Stimulated activated CD8-positive, alpha-beta memory T cell treated with anti-CD3 and anti-CD28 coated beads, Interleukin-15, amount 100 ng/mL, for 1 hour (primary cell): ENCODE measurements at regions not wholly inside any gene's neighbourhood (a gene's known extent, or its start where the extent isn't known, plus 50 kb on each side); places are given as distances from the start of the nearest gene placed in this dataset.
"Not testable (repeated sequence)": the region's sequence is repeated elsewhere in the genome, so short reads cannot be mapped to it uniquely, and the experiment has no call there.

Experiments
- DNase-seq: peaks from one replicate; pipeline ENCODE4 v3.0.0-alpha.2; 2020; ENCODE audit warnings: low read depth

DNA sequence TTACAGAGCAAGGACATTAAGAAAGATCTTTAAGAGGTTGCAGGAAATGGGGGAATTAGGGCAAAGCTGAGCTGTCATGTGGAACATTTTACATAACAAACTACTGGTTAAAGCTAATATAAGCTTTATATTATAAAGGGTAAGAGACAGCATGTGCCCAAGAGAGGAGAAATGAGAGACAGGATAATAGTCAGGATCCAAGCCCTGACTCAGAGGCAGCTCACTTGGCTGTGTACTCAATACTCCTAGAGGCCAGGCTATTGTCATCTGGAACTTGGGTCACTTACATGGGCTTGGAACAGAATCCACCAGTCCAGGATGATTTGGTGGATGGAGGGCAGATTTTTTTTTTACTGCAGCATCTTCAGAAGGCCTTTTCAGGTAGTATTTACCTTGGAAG lies 418.6 kb upstream of the ZMIZ1 start:
- DNase-seq, result no peak

DNA sequence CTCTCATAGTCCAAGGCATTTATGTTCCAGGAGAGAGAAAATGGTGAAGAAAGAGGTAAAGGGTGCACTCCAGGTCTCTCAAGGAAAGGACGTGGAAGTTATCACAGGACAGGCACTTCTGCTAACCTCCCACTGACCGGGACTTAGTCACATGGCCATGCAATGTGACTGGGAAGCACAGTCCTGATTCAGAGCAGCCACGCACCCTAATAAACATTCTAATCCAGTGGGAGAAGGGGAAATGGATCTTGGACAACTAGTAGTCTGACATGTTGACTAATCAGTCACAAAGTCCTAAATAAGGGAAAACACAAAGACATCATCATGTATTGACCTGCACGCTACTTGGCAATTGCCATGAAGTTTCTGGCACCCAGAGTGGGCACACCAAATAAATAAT lies 417.5 kb upstream of the ZMIZ1 start:
- DNase-seq, result no peak

DNA sequence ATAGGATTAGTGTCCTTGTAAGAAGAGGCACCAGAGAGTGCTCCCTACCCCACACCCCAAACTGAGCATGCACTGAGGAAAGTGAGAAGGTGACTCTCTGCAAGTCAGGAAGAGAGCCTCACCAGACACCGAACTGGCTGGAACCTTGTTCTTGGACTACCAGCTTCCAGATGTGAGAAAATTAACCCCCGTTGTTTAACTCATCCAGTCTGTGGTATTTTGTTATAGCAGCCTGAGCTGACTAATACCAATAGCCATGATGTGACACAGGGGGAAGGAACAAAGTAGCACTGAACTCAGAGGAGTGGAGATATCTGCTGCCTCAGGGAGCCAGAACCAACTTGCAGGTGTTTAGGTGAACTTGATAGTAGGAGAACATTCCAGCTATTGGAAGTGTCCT lies 415.2 kb upstream of the ZMIZ1 start:
- DNase-seq, result no peak

DNA sequence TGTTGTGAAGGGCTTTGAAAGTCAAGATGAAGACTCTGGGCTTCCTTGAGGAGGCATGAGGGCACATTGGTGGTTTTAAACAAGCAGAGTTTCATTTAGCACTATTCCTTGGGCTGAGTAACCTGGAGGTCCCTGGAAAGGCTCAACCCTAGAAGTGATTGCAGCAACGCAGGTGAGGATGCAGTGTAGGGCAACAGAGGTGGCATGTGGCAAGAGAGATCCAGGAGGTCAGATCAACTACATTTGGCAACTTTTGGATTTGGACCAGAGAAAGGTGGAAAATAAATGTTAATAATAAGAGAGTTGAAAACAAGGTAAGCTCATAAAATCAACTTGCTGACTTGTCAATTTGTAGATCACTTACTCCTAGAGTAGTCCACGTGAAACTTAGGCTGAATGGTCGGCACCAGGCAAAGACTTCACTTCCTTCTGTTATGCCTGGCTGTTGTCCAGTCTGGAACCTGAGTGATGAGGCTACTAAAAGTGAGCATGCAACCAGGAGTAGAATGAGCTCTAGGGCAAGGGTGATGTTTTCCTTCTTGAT lies 414.6 kb upstream of the ZMIZ1 start:
- no peak for DNase-seq

DNA sequence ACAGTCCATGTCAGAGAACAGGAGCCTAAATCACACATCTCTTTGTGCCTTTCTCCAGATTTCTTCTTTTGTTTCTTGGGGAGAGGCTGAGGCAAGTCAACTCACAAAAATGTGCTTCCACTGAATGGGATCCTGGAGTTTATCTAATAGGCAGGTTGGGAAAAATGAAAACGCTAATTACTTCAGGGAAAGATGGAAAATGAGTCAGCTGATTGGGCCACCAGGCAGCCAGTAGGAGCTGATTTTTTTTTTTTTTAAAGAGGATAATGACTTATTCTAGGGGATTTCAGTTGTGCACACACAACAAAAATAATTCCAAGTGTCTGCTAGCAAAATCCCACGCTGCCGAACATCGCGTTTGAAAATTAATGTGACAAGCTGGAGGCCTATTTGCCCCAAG lies 412.8 kb upstream of the ZMIZ1 start:
- DNase-seq, result no peak

DNA sequence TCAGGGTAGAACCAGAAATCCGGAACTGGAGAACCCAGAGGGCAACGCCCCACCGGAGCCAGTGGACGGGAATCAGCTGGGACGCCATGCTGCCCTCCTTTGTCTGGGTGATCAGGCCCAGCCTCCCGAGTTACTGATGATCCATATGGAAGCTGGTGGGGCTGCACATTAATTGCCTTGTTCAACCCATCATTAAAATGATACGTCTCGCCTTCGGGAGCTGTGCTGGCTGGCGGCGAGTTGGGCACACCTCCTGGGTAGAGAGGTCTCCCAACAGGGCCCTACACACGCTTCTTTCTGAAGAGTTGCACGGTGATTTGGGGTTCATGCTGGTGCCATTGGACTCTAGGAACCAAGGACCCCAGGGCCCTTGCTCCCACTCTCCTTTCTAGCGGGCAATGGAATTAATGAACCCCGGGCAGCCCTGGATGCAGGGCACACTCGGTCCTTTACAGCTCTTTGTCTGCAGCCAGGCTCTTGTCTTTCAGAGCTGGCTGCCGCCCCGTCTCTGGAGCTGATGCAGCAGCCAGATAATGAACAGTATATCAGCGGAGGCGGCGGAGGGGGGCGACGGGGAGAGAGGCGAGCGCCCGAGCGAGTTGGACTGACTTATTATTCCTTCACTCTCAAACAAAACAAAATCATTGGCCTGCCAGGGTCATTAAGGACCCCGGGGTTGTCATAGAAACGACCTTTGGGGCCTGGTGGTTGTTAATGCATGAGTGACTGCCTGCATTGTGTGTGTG lies 412.2 kb upstream of the ZMIZ1 start:
- DNase-seq, result no peak

DNA sequence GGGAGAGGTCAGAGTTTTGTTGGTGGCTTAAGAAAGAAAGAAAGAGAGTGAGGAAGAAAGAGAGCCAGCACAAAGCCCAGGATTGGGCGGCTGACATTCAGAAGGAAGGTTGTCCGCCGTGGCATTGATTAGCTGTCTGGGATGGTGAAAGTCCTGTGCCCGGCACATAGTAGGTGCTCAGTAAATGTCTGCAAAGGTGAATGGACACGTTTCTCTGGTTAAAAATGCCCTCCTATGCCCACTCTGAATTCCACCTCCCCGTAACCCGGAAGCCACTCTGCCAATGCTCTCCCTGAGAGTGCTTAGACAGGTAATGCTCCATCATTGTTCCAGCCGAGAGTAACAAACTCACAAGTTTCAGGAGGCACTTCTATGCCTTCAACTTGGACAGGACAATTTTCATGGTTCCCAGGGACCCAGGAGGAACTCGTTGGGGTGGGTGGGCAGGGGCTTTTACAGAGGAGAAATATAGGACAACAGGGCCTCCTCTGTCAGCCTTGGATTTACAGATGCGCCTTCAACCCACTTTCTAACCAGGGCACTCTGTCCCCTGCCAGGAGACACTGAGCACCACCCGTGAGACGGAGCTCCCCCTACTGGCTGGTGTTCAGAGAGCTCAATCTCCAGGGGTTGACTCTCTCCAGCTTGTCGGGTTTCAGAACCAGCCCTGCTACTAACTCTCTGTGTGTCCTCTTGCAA lies 411.5 kb upstream of the ZMIZ1 start:
- peak; percentile 30 for DNase-seq

DNA sequence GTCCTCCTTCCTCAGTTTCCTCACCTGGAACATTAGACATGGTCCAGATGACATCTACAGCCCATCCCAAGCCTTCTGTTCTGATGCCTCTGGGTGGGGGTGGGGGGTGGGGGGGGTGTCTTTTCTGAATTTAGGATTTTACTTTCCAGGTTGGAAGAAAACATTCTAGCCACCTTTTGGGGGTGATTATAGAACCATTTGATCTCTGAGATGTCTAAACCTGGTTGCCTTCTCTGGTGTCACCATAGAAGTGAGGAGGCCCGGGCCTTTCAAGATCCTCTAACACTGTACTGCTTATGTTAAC lies 411.0 kb upstream of the ZMIZ1 start:
- no peak for DNase-seq

DNA sequence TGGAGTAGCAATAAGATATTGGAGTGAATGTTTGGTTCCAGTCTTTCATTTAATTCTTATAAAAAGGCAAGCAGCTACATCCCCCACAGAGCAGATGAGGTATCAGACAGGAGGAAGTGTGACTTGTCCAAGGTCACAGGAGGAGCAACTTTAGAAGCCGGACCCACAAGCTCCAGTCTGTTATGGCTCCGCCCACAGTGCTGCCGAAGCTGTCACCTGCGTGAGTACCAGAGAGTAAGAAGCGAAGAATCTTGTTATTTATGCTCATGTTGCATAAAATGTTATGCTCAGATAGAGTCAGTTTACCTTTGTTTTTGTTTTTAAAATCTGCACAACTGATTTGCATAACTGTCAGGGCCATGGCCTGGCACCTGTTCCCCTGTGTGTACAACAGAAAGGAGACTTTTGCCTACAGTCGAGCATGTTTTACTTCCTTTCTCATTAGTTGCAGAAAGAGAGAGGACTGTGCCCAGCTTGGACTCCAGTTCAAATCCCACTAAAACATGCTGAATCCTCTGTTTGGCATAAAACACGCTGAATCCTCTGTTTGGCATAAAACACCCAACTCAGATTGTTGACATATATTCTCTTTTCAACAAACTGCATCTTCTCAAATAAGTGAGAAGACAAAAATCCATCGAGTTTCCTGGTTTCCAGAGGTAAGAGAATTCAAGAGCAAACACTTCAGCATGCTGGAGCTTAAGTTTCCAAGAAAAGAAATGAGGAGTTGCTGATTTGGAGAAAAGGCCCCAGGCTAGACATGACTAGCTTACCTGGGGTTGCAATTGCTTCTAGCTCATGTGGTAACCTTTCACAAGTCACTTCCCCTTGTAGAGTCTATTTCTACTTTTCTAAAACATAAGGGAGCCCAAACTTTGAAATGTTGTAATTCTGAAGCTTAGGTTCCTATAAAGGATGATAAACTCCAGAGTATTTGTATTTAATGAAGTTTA lies 409.8 kb upstream of the ZMIZ1 start:
- DNase-seq, result no peak

DNA sequence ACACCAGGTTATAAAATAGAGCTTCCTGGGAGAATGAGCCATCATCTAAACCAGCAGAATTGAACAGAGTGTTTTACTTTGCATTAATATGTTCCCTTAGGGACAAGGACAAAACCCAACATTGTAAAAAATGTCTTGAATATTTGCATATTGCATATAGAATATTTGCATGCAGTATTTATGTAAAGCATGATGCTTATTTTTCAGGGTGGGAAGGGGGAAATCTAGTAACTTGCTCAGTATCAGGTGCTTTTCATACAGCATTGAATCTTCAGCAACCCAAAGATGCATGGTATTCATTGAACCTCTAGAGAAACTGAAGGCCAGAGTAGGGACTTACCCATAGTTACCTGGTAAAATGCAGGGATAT lies 409.2 kb upstream of the ZMIZ1 start:
- DNase-seq, result no peak

DNA sequence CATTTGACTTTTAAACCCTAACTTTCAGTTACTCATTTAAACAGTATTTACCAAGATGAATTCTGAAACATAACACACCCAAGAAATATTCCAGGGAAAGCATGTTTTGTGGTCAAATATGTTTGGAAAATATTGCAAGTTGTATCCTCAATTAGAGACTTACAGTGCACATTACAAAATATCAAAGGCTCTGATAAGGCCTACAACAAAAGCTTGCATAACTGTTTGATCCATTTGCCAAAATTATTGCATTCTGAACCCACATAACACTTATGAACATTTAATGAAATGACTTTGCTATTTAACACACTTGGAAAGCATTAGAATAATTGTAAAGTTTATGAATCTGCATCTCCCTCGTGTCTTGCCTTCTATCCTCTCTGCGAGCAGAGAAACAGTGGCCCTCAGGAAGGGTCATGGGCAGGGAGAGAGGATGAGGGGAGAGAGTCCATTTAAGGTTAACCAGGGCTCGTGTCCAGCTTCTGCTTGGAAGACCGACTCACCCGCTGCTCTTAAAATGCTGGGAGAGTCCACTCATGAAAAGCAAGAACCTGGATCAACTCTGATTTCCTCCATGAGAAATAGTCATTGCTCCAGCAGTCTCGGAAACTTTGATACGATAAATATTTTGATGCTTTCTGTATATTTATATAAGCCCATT lies 408.2 kb upstream of the ZMIZ1 start:
- no peak for DNase-seq

DNA sequence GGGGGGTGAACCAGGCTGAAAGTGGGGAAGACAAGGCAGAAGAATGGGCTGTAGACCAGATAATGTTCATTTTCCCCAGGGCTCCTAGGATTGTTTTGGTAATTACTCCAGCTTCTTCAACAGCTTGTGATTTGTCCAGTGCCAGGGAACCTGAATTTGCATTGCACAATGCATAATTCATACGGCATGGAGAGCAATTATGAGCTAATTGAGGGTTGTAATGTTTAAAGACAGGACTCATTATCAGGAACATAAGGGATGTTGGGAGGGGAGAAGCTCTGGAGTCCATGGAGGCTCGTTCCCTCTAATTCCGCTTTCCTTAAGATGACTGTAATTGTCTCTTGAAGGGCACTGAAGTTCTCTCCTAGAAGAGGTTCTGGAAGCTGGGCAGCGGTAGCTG lies 405.0 kb upstream of the ZMIZ1 start:
- no peak for DNase-seq

DNA sequence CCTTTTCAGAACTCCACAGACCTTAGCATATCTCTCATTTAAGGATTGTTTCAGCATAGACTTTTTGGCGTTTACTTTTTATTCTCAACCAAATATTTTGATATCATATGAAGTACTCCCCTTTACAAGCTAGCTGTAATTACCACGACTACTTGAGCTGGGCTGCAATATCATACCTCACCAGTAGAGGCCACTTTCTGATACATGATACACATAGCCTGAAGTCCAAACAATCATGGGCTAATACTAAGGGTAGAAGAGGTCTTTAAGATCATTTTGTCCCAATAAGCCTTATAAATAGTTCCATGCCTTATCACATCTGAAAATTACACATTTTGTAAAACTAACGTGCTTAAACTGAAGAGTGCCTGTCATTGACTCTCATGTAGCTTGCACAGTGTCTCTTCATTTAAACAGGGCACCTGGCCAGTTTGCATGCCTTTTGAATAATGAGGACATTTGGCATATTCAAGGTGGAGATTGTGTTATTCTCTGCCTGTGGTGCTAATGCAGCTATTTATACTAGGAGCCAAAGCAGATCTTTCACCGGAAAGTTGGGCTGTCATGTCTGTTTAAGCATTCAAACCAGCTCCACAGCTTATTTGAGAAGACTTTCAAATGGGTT lies 403.7 kb upstream of the ZMIZ1 start:
- no peak for DNase-seq

DNA sequence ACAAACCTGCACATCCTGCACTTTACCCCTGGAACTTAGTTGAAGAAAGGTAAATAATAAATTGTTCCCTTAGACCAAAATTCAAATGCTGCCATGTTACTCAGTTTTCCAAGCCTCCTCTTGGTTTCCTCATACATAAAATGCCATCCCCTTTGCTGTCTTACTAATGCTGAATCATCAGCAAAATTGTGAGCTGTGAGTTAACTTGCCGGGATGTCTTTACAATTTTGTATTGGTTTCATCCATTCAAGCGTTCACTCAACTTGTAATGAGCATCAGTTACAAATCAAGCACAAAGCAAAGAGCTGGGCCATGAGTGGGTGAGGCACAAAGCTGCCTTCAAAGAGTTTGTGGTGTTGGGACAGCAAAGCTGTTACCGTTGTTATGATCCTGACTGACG lies 395.8 kb upstream of the ZMIZ1 start:
- no peak for DNase-seq

DNA sequence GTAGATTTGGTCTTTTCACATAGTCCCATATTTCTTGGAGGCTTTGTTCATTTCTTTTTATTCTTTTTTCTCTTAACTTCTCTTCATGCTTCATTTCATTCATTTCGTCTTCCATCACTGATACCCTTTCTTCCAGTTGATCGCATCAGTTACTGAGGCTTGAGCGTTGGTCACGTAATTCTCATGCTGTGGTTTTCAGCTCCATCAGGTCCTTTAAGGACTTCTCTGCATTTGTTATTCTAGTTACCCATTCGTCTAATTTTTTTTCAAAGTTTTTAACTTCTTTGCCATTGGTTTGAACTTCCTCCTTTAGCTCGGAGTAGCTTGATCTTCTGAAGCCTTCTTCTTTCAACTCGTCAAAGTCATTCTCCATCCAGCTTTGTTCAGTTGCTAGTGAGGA lies 387.6 kb upstream of the ZMIZ1 start:
- DNase-seq, result not testable (repeated sequence)

DNA sequence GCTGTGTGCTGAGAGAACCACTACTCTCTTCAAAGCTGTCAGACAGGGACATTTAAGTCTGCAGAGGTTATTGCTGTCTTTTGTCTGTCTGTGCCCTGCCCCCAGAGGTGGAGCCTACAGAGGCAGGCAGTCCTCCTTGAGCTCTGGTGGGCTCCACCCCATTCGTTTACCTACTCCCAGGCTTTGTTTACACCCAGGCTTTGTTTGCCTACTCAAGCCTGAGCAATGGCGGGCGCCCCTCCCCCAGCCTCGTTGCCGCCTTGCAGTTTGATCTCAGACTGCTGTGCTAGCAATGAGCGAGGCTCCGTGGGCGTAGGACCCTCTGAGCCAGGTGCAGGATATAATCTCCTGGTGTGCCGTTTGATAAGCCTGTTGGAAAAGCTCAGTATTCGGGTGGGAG lies 386.8 kb upstream of the ZMIZ1 start:
- DNase-seq, result not testable (repeated sequence)

DNA sequence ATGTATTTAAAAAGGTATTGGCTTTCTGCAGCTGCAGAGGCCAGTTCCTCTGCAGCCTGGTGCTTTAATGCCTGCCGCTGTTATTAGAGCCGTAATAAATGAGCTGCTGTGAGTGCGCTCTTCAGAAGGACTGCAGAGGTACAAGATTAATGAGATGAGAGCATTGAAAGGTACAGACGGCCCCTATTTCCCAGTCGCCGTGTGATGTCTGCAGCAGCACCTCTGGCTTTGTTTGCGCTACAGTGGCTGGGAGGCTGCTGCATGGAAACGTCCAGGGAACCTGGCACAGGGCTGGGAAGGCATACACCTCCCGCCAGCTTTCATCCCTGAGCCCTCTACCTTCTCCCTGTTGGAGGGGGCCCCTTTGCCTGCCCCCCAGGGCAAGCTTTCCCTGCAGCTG lies 383.8 kb upstream of the ZMIZ1 start:
- DNase-seq, result no peak

DNA sequence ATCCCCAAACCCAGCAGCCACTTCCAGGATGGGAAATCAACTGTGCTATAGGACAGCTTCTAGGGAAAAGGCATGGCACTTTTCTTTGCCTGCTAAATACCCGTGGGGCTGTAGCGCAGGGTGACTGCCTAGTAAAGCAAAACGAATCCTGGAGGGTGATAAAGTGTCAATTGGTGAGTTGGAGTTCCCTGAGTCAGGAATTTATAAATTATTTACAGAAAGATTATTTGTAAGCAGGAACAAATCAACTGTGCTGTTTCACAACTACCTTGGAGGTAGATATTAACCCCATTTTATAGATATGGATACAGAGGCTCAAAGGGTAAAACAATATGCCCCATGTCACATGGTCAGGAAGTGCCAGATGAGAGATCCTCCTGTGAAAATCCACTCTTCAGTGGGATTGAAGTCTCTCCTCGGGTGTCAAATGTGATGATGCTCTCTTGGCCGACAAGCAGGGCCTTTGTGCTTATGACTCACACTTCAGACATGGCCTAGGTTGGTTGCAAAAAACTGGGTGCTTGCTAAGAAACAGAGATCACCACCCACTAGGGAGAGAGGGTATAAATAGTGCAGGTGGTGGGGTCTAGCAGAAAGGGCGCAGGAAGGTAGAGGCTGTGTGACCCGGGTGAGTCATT lies 383.2 kb upstream of the ZMIZ1 start:
- no peak for DNase-seq

DNA sequence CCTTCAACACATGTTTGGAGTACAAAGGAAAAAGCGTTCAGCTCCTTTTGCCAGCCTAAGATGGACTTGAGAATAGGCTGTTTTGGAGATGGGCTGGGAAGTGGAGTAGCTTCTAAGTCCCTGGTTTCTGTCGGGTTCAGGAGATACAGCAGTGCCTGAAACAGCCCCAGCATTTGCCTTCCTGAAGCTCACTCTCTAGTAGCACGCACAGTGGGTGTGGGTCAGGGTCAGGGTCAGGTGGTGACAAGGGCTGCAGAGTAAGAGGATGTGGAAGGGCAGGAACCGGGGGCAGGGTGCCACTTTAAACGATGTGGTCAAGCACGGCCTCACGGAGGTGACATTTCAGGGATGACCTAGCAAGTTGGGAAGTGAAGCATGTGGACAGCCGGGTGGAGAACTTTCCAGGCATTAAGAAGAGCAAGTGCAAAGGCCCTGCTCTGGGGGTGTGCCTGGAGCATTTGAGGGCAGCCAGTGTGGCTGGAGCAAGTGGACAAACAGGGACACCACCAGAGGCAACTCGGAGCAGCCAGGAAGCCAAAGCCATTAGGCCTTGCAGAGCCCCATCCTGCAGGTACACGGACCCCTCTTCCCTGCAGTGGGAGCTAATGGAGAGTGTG lies 382.2 kb upstream of the ZMIZ1 start:
- DNase-seq, result no peak

DNA sequence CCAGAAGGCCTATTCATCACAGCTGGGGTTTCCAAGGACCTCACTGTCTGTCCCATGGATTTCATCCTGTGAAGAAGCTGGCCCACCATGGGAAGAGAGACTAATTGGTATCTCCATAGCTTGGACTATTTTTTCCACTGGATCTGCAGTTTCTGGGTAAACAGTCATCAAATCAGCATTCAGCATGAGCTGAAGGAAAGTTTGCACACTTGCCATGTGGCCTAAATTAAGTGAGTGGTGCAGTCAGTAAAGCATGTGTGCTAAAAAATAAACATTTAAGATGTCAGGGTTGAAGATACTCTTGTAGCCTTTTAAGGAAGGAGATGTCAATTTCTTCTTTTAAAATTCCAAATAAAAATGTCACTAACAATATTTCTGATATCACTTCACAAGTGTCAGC lies 381.1 kb upstream of the ZMIZ1 start:
- no peak for DNase-seq
